Lower leg skin (tissue), 3 donors: ENCODE measurements at regions not wholly inside any gene's neighbourhood (a gene's known extent, or its start where the extent isn't known, plus 50 kb on each side); places are given as distances from the start of the nearest gene placed in this dataset.

ENCODE experiments used
- CTCF ChIP-seq, 3 donors: fragments of 450-650 bp; IDR thresholded peaks; one replicate each; pipeline ENCODE4 v1.5.1; 2016; ENCODE audit warnings: antibody characterized with exemption in 3 of 3, mild to moderate bottlenecking in 3 of 3, moderate library complexity in 2 of 3
- POLR2A ChIP-seq, 2 donors: fragments of 450-650 bp; IDR thresholded peaks; one replicate each; pipeline ENCODE4 v1.6.1; 2016 to 2017; ENCODE audit warnings: antibody characterized with exemption in 2 of 2, mild to moderate bottlenecking in 1 of 2, moderate library complexity in 1 of 2

GRCh38 chr12:25690996-25691864 is 138.1 kb upstream of the LMNTD1 start:
- TF ChIP-seq CTCF (IDR thresholded peaks at IDR 0.05) (no peak), POLR2A (IDR thresholded peaks at IDR 0.05) (no peak)
